GM12878 (cell line): ENCODE measurements at regions not wholly inside any gene's neighbourhood (a gene's known extent, or its start where the extent isn't known, plus 50 kb on each side); places are given as distances from the start of the nearest gene placed in this dataset.

ENCODE experiments used
- ATAC-seq: fragments of 200-7000 bp; cut with Tn5 transposase; 3 replicates; pipeline ENCODE4 v1.9.1; 2020; ENCODE audit warnings: mild to moderate bottlenecking, moderate library complexity
- BruUV-seq: library from RNA; stranded (reverse); fragments of 400-500 nt; replicated peaks from 2 replicates; lab custom pipeline; 2021; lab: Mats Ljungman, UMichigan
- CTCF ChIA-PET: fragments of 300-600 bp; sonication (Branson Sonifier 250); formaldehyde crosslinking; extraction: SDS; loops from one replicate; lab custom pipeline; 2021; ENCODE audit warnings: inconsistent platforms; lab: Yijun Ruan, JAX
- POLR2A ChIA-PET: fragments of 350-600 bp; formaldehyde crosslinking; extraction: SDS; loops from one replicate; lab custom pipeline; 2021; ENCODE audit warnings: inconsistent platforms; lab: Charles Lee
- RAD21 ChIA-PET: fragments of 300-600 bp; sonication (Branson Sonifier 250); formaldehyde crosslinking; loops from one replicate; lab custom pipeline; 2023; ENCODE audit warnings: antibody characterized with exemption; ENCODE audit not compliant: unreplicated experiment; lab: Charles Lee
- SMC1A ChIA-PET: fragments of 300-600 bp; sonication (Branson Sonifier 250); formaldehyde crosslinking; loops from one replicate; lab custom pipeline; 2023; ENCODE audit not compliant: unreplicated experiment, uncharacterized antibody; lab: Charles Lee
- DNase-seq: peaks from one replicate; pipeline ENCODE4 v3.0.0-alpha.2; 2011; ENCODE audit warnings: low read depth, low spot score
- FAIRE-seq: peaks from 3 replicates; lab custom pipeline; 2011; peaks lifted over from hg19 to GRCh38; lab: Jason Lieb, UNC
- H2AFZ ChIP-seq: 2 replicates; pipeline ENCODE4 v1.6.0; 2011; ENCODE audit warnings: low read depth, low read length, control low read depth; ENCODE audit not compliant: control insufficient read depth
- H3K27ac ChIP-seq: 2 replicates; pipeline ENCODE4 v1.5.1; 2011; ENCODE audit warnings: control low read depth; ENCODE audit not compliant: control insufficient read depth, insufficient read depth
- H3K27me3 ChIP-seq, 2 experiments: replicated peaks in 1 of 2; 2 replicates each; pipeline versions ENCODE4 v1.6.0 to v1.6.1; 2011; ENCODE audit warnings: low read length in 1 of 2; ENCODE audit not compliant: control insufficient read depth in 2 of 2, insufficient read depth in 2 of 2
- H3K36me3 ChIP-seq, 2 experiments: 2 replicates each; pipeline ENCODE4 v1.5.1; 2011; ENCODE audit warnings: low read length in 1 of 2; ENCODE audit not compliant: control insufficient read depth in 2 of 2, insufficient read depth in 2 of 2
- H3K4me1 ChIP-seq: 2 replicates; pipeline ENCODE4 v1.6.1; 2011; ENCODE audit warnings: mild to moderate bottlenecking, low read length, moderate library complexity, mixed read lengths; ENCODE audit not compliant: control insufficient read depth, insufficient read depth
- H3K4me2 ChIP-seq: 2 replicates; pipeline ENCODE4 v1.6.0; 2011; ENCODE audit warnings: control low read depth; ENCODE audit not compliant: control insufficient read depth, insufficient read depth
- H3K4me3 ChIP-seq: fragments of 200-600 bp; sonication (generic); 2 replicates; pipeline ENCODE4 v1.5.1; 2016
- H3K79me2 ChIP-seq: 2 replicates; pipeline ENCODE4 v1.6.0; 2011; ENCODE audit warnings: low read length; ENCODE audit not compliant: control insufficient read depth, insufficient read depth
- H3K9ac ChIP-seq: 2 replicates; pipeline ENCODE4 v1.8.0; 2011; ENCODE audit warnings: low read length, control low read depth, mixed read lengths; ENCODE audit not compliant: control insufficient read depth, insufficient read depth
- H3K9me3 ChIP-seq: replicated peaks from 3 replicates; pipeline ENCODE4 v1.5.1; 2011; ENCODE audit warnings: mild to moderate bottlenecking, low read length; ENCODE audit not compliant: control insufficient read depth, insufficient read depth
- H4K20me1 ChIP-seq: 2 replicates; pipeline ENCODE4 v1.6.0; 2011; ENCODE audit not compliant: control insufficient read depth, insufficient read depth
- BCLAF1 ChIP-seq: fragments of 450-650 bp; IDR thresholded peaks from 2 replicates; pipeline ENCODE4 v1.6.1; 2017; ENCODE audit warnings: antibody characterized with exemption, mild to moderate bottlenecking, moderate library complexity
- CBFB ChIP-seq: IDR thresholded peaks from 2 replicates; pipeline ENCODE4 v1.6.1; 2016; ENCODE audit warnings: antibody characterized with exemption, low read depth
- CBX5 ChIP-seq: sonication (generic); IDR thresholded peaks from 2 replicates; pipeline ENCODE4 v1.6.1; 2016; ENCODE audit warnings: low read depth, moderate library complexity, mild to moderate bottlenecking, inconsistent platforms
- CREB1 ChIP-seq: IDR thresholded peaks from 2 replicates; pipeline ENCODE4 v1.6.1; 2012; ENCODE audit warnings: low read depth, mild to moderate bottlenecking, inconsistent platforms
- HDGF ChIP-seq: fragments of 450-650 bp; IDR thresholded peaks from 2 replicates; pipeline ENCODE4 v1.6.1; 2016; ENCODE audit warnings: antibody characterized with exemption
- HSF1 ChIP-seq: fragments of 150-350 bp; IDR thresholded peaks from 2 replicates; pipeline ENCODE4 v1.6.1; 2014; ENCODE audit warnings: mild to moderate bottlenecking, low read depth, low read length
- IKZF2 ChIP-seq, 2 experiments: fragments of 450-650 bp; IDR thresholded peaks; 2 replicates each; pipeline ENCODE4 v1.6.1; 2017; ENCODE audit warnings: mild to moderate bottlenecking in 2 of 2, moderate library complexity in 2 of 2
- KAT2A ChIP-seq: conservative IDR thresholded peaks from 2 replicates; pipeline ENCODE4 v1.6.1; 2011; ENCODE audit warnings: low read depth, low read length; ENCODE audit not compliant: control insufficient read depth
- MEF2A ChIP-seq: IDR thresholded peaks from 2 replicates; pipeline ENCODE4 v1.6.1; 2011; ENCODE audit warnings: low read depth, mild to moderate bottlenecking, low read length, moderate library complexity; ENCODE audit not compliant: insufficient read depth
- MLLT1 ChIP-seq: fragments of 450-650 bp; IDR thresholded peaks from 2 replicates; pipeline ENCODE4 v1.6.1; 2016; ENCODE audit warnings: mild to moderate bottlenecking
- MXI1 ChIP-seq: fragments of 150-350 bp; IDR thresholded peaks from 2 replicates; pipeline ENCODE4 v1.6.1; 2011; ENCODE audit warnings: low read depth, mild to moderate bottlenecking, inconsistent platforms, low read length, improper control_type of control experiment
- NKRF ChIP-seq: fragments of 450-650 bp; conservative IDR thresholded peaks from 2 replicates; pipeline ENCODE4 v1.6.1; 2017; ENCODE audit warnings: mild to moderate bottlenecking, moderate library complexity
- POLR2AphosphoS2 ChIP-seq: IDR thresholded peaks from 2 replicates; pipeline ENCODE4 v1.6.1; 2011; ENCODE audit warnings: low read depth, mild to moderate bottlenecking, low read length, improper control_type of control experiment, moderate library complexity
- RFX5 ChIP-seq: IDR thresholded peaks from 2 replicates; pipeline ENCODE4 v1.6.1; 2011; ENCODE audit warnings: low read depth, low read length, improper control_type of control experiment
- SMAD1 ChIP-seq: fragments of 450-650 bp; IDR thresholded peaks from 2 replicates; pipeline ENCODE4 v1.6.1; 2018; ENCODE audit warnings: mild to moderate bottlenecking, low read depth; ENCODE audit not compliant: partially characterized antibody
- SMAD5 ChIP-seq: IDR thresholded peaks from 2 replicates; pipeline ENCODE4 v1.6.1; 2016; ENCODE audit warnings: antibody characterized with exemption, low read depth
- STAT1 ChIP-seq: fragments of 450-650 bp; conservative IDR thresholded peaks from 2 replicates; pipeline ENCODE4 v1.6.1; 2014; ENCODE audit warnings: antibody characterized with exemption, mild to moderate bottlenecking
- SUZ12 ChIP-seq: fragments of 200-600 bp; sonication (generic); IDR thresholded peaks from one replicate; pipeline ENCODE4 v1.6.1; 2018; ENCODE audit warnings: antibody characterized with exemption, mild to moderate bottlenecking; ENCODE audit not compliant: unreplicated experiment
- ZNF24 ChIP-seq: fragments of 450-650 bp; IDR thresholded peaks from 2 replicates; pipeline ENCODE4 v1.6.1; 2017; ENCODE audit warnings: antibody characterized with exemption, mild to moderate bottlenecking
- WGBS: methylation state at CpG from one replicate; pipeline ENCODE4 v1.1.6; 2016; ENCODE audit warnings: low lambda C conversion rate; ENCODE audit not compliant: insufficient replicate concordance, insufficient coverage; ENCODE audit errors: missing lambda C conversion rate; 5-methylcytosine and 5-hydroxymethylcytosine counted together
- in situ Hi-C: fragments of 300-500 bp; cut with MboI; formaldehyde crosslinking; loops from 9 replicates; pipeline ENCODE4 v1.14.3; 2018; ENCODE audit warnings: mixed read lengths
- intact Hi-C: fragments of 100-400 bp; cut with micrococcal nuclease; formaldehyde crosslinking; loops from one replicate; pipeline ENCODE4 v1.14.2; 2022; ENCODE audit not compliant: unreplicated experiment

- no peaks in the 10 kb centered on the region for H3K4me1 ChIP-seq
- FAIRE-seq: no peak
- intact Hi-C loops: no loop called here
- ATAC-seq: no peak
- CTCF ChIA-PET: no interaction called here
- H3K9me3 ChIP-seq: no peaks in the 10 kb centered on the region
- no TSS peak for BruUV-seq
- no peak for DNase-seq
- SMC1A ChIA-PET: no interaction called here
- H3K27me3 ChIP-seq: no peaks in the 10 kb centered on the region
- H3K79me2 ChIP-seq: no peaks in the 10 kb centered on the region
- no peaks in the 10 kb centered on the region for H3K36me3 ChIP-seq
- no peak overlapping the region for H3K4me2 ChIP-seq
- H4K20me1 ChIP-seq: no peaks in the 10 kb centered on the region
- no peak overlapping the region for H3K27ac ChIP-seq
- in situ Hi-C loops: no loop called here
- H3K9ac ChIP-seq: no peak overlapping the region
- RAD21 ChIA-PET: no interaction called here
- 90% methylated on average over 2 of the region's 2 CpGs for WGBS
- POLR2A ChIA-PET: no interaction called here
- H2AFZ ChIP-seq: no peak overlapping the region
- H3K4me3 ChIP-seq: no peak overlapping the region
- TF ChIP-seq MLLT1 (no peak), SMAD1 (no peak), STAT1 (no peak), CBX5 (no peak), CREB1 (no peak), ZNF24 (no peak), HSF1 (no peak), MEF2A (no peak), MXI1 (no peak), SUZ12 (no peak), SMAD5 (no peak), KAT2A (no peak), HDGF (no peak), BCLAF1 (no peak), CBFB (no peak), NKRF (no peak), IKZF2 (IDR thresholded peaks at IDR 0.05) (no peak), RFX5 (no peak), POLR2AphosphoS2 (no peak)
Observed at GRCh38 chr5:144844086-144844485, 673.4 kb downstream of the KCTD16 start.
